HG03442 (cell line): ENCODE measurements at regions not wholly inside any gene's neighbourhood (a gene's known extent, or its start where the extent isn't known, plus 50 kb on each side); places are given as distances from the start of the nearest gene placed in this dataset.
"Not testable (repeated sequence)": the region's sequence is repeated elsewhere in the genome, so short reads cannot be mapped to it uniquely, and the experiment has no call there.

ENCODE experiments used
- ATAC-seq: cut with Tn5 transposase; IDR thresholded peaks from one replicate; pipeline ENCODE4 v1.9.1; 2021; ENCODE audit warnings: mild to moderate bottlenecking, moderate library complexity; ENCODE audit not compliant: unreplicated experiment

GRCh38 chr2:192412394-192412793 is 217.7 kb upstream of the TMEFF2 start:
- no peak for ATAC-seq

- ATAC-seq: no peak
Observed at GRCh38 chr2:192411755-192412154, 217.0 kb upstream of the TMEFF2 start.

DNA sequence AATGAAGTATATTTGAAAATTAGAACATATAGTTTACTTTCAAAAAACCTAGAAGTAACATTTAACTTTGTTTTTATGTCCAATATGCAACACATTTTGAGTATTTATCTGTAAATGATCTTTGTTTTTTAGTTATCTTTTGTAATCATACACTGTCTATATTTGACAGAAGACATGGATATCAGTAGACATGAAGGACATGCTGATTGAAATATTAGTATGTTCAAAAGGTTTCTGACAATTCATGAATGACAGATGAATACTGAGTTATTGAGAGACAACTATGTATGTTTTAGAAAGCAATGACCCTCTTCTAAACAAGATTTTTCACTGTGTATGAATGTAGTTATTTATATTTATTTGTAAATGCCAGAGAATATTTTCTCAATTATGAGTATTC is 215.6 kb upstream of the TMEFF2 start:
- ATAC-seq: no peak

GRCh38 chr2:192407692-192408091 is 213.0 kb upstream of the TMEFF2 start:
- no peak for ATAC-seq

- ATAC-seq: no peak
Observed at GRCh38 chr2:192398236-192398635, 203.5 kb upstream of the TMEFF2 start.

- ATAC-seq: no peak
Observed at GRCh38 chr2:192394605-192395004, 199.9 kb upstream of the TMEFF2 start.

- no peak for ATAC-seq
Observed at GRCh38 chr2:192391041-192391440, 196.3 kb upstream of the TMEFF2 start.

DNA sequence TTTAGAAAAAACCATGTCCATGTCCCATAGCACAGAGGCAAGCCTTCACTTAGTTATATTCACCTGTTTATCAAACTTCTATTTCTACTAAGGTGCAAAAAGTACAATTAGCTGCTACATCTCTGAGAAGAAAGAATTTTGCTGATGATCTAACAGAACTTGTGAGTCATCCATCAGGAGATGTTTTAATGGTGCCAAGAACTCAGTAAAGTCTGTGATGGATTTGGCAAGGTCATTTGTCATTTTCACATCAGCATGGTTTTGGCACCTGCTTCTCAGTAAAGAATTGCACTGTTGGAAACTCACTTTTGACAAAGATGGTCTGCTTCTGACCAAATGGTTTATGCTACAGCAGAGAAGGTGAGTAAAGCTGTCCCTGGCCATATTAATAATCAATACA is 195.7 kb upstream of the TMEFF2 start:
- no peak for ATAC-seq

- not testable (repeated sequence) for ATAC-seq
Observed at GRCh38 chr2:192384191-192384590, 189.5 kb upstream of the TMEFF2 start.

DNA sequence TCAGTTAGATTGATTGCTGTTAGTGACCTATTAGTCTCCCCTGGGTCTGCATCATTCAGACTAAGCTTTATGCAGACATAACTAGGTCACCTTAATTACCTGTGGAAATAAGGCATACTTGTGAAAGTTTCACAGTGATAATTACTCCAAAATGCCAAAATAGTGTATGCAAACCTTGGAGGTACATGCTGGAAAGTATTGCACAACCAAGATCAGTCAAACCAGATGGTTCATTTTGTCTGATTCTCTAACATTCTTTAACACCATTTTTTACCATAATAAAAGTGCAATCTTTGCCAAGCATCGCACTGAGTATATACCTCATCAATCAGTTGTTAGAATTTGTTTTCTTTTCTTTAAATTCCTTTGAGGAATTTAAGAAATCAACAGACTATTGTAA is 186.3 kb upstream of the TMEFF2 start:
- ATAC-seq: no peak

GRCh38 chr2:192379736-192380135 is 185.0 kb upstream of the TMEFF2 start:
- ATAC-seq: no peak

DNA sequence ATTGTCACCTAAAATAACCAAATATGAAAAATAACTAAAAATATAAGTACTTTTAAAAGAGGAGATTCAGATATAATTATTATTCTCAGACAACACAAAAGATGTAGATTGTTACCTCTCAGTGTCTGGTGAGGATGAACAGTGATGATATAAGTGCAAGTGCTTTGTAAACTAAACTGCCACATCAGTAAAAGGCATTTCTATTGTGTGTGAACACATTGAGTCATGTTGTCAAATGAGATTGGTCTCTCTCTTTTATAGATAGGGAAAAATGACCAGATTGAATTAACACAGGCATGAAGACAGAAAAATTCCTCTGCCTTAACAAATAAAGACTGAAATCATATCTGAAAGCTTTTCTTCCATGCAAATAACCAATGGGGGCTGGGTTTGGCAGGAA is 182.4 kb upstream of the TMEFF2 start:
- ATAC-seq: no peak

DNA sequence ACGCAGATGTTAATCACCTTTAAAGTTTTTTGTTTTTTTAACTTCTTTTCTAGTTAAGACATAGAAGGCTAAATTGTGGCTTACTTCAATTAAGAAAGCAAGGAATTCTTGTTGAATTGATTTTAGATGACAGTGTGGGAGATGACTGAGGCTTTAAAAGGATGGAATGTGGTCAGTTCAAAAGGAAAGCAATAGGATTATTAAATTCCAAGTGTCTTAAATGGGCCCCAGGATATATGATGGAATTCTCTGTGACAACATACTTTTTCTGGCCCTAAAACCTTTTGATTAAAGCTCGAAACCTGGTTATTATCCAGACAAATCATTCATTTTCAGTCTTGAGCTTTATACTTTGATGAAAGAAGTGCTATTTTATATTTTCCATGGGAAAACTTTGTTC is 179.0 kb upstream of the TMEFF2 start:
- ATAC-seq: no peak

DNA sequence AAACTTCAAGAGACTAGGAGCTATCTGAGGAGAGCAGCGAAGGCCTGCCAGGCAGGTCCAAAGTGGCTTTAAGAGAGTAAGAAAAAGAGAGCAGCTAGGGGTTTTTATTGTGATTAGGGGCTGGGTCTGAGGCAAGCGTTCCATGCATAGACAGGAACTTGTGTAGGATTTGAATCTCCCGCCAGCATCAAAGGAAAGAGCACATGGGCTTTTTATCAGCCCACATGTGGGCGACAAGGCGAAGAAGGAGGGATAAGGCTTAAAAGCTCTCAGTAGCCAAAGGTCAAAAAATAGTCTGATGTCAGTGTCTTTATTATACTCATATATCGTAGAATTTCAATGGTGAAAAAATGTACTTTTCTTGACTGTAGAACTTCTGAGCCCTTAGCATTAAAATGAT is 178.5 kb upstream of the TMEFF2 start:
- ATAC-seq: no peak

- no peak for ATAC-seq
Observed at GRCh38 chr2:192369969-192370368, 175.2 kb upstream of the TMEFF2 start.

DNA sequence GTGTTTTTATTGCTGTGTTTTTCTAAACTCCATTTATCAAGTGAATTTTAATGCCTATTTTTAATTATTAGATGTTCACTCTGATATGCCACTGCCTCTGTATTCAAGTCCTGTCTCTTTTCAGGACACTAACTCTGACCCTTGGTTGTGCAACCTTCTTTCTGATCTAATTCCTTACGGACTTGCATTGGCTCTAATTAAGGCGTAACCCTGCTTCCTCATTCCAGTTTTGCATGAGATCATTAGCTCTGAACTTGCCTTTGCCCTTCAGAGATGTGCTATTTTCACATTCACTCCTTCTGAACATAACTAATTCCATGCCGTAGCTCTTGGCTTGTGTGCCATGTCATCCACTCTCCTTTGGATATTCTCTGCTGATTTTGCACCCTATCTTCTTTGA is 162.5 kb upstream of the TMEFF2 start:
- no peak for ATAC-seq

GRCh38 chr2:192354512-192355244 is 159.9 kb upstream of the TMEFF2 start:
- no peak for ATAC-seq

DNA sequence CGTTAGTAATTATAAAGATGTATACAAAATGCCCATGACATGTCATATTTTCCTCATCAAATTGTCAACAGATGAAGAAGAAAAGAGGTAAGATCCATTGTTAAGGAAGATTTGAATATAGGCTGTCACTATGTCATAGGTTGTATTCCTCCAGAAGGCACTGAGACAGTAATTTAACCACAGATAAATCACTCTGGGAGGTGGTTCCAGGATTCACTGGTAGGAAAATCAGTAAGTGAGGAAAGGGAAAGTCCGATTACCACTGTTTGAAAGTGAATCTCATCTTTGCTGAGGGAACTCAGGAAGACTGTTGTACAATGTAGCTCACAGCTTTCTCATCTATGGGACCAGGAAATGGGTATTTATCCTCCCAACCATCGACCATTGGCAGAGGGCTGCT is 152.8 kb upstream of the TMEFF2 start:
- no peak for ATAC-seq

DNA sequence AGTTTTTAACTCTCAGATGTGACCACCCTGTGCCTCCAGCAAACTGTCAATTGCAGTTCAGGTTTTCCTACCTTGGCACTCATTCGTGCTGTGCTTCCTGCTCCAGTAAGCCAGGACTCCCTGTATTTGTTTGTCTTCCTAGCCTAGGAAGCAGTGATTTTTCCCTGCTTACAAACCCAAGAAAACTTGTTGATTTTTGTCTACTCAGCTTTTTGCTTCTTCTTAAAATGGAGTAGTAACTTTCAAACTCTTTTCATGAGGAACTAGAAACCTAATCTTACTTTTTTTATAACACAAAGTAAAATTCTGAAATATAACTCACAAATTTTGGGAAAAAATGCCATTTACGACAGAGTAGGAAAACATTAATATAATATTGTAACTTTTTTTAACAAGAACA is 150.6 kb upstream of the TMEFF2 start:
- ATAC-seq: no peak

DNA sequence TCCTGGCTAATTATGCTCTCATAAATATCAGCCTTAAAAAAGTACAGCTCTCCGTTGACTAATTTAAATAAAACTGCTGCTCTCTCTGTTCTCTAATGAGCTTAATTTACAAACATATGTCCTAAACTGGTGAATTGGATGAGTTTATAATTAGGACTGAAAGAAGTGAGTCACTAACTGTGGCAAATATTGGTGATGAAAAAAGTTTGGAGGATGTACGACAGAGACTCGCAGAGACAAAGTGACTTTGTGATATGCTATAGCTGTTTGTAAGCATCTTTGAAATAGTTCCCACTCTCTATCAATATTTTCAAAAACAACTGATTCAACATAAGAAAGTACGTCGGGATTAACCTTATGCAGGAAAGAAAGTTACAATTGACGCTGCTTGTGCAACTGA is 138.9 kb upstream of the TMEFF2 start:
- ATAC-seq: no peak

- no peak for ATAC-seq
Observed at GRCh38 chr2:192328297-192328696, 133.6 kb upstream of the TMEFF2 start.

DNA sequence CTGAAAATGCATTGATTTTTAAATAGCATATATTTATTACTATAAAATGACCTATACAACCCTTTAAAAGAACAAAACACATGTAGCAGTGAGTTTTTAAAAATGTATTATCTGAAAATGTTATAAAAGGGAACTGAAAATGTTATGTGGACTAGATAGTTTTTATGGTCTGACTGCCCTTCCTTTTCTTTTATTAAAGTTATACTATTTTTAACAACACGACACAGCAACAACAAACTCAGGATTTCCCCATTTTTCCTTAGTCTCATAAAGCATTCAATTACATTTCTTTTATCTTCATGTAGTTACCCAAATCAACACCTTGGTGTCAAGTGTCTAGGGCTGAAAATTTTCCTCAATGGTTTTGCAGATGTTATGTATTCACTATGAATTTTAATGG is 132.8 kb upstream of the TMEFF2 start:
- ATAC-seq: no peak

DNA sequence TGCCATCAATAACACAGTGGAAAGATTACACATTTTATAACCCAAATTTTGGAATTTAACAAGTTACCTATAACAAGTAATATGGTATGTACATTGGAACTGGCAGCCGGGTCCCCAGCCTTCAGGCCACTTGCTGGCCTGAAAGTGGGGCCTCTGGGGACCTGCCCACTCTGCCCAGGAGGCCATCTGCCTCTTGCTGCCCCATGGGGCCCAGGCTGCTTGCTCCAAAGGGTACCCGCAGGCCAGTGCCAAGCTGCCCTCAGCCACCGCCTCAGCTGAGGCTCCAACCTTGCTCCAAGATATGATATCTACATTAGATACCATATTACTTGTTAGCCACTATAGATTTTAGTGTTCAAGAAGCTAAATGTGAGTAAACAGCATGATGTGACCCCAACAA is 120.8 kb upstream of the TMEFF2 start:
- no peak for ATAC-seq
